Stromal cell of bone marrow (primary cell): ENCODE measurements at regions not wholly inside any gene's neighbourhood (a gene's known extent, or its start where the extent isn't known, plus 50 kb on each side); places are given as distances from the start of the nearest gene placed in this dataset.

Source experiments
- DNase-seq: peaks from one replicate; pipeline ENCODE4 v3.0.0-alpha.2; 2012; ENCODE audit warnings: low read depth

DNA sequence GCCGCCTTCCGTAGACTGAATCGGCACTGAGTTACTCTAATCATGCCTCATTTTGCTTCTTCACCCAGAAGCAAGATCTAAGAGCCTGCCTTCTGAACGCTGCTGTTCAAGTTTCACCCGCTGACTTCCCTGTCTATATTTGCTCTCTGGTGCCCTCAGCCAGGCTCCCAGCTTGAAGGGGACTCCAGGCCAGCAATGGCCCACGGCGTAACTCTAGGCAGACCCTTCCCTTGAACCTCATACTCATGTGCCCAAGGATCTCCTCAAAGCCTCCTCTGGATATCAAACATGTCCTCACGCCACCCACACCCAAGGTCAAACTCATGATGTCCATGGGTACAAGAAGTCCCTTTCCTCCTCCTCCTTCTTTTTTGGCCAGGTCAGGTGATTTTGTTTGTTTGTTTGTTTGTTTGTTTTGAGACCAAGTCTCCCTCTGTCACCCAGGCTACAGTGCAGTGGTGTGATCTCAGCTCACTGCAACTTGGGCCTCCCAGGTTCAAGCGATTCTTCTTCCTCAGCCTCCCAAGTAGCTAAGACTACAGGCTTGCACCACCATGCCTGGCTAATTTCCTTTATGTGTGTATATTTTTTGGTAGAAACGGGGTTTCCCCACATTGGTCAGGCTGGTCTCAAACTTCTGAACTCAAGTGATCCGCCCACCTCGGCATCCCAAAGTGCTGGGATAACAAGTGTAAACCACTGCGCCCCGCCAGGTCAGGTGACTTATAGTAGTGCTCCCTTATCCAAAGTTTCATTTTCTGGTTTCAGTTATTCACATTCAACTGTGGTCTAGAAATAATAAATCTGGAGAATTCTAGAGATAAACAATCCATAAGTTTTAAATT lies 239.0 kb downstream of the SYK start:
- DNase-seq, result no peak

DNA sequence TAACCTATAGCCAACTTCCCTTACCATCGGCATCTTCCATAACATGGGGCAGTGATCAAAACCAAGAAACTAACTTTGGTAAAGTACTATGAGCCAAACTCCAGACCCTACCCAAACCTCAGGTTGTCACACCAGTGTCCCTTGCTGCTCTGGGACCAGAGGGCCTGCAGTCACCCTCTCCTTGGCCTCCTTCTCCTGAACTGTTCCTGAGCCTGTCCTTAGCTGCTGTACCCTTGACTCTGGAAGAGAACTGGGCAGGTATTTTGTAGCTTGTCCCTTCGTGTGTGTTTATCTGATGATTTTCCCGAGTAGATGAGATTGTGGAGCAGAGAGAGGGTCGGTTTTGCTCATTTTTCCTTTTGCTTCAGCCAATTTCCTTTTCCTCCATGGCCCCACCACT lies 240.4 kb downstream of the SYK start:
- DNase-seq, result no peak

DNA sequence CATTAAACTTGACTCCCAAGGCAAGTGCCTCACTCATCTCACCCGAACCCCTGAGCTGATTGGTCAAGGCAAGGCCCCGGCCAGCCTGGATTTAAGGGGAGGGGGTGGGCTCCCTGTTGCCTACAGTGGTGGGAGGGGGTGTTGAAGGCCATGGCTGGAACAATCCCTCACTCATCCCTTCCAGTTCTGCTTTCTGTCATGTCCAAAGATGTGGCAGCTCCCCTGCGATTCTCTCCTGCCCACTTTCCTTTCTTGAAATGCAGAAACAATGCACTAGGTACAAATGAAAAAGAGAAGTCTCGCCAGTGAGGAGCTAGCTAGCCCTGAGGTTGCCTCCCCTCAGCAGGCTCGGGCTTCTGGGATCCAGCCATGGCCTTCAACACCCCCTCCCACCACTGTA lies 240.9 kb downstream of the SYK start:
- no peak for DNase-seq

- DNase-seq, result no peak
Observed at GRCh38 chr9:91043056-91043810, 241.6 kb downstream of the SYK start.

GRCh38 chr9:91043811-91044175 lies 242.2 kb downstream of the SYK start:
- no peak for DNase-seq

DNA sequence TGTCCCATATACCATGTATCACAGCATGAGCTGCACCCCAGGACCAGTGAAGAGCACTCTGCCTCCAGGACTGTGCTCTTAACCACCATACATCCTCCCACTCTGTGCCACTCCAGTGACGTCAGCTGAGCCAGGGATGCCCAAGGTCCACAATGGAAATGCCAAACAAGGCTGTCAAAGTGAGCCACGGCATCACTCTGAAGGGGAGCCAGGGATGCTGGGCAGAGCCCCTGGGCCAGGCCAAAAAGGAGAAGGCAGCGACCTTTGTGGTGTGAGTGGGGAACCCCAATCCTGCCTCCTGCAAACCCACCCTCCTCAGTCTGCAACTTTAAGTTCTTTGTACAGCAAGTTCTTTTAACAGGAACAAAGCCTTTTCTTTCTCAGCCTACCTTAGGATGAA lies 242.7 kb downstream of the SYK start:
- DNase-seq, result no peak

DNA sequence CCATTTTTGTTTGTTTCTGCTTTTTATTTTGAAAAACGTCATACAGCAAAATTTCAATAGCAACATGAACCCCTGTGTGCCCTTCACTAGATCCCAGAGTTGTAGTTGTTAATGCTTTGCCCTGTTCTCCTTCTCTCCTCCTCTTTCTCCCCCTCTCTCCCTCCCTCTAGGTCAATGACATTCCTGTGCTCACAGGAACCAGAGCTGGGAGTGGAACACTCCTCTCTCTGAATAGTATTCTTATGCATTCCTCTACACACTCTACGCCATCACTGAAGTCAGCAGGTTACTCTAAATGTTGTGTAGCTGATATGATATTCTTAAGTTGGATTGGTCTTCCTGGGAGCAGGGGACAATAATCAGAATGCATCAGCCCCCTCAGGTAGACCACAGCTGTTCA lies 243.4 kb downstream of the SYK start:
- DNase-seq, result no peak

GRCh38 chr9:91047529-91047928 lies 245.9 kb downstream of the SYK start:
- DNase-seq, result no peak

- peak; percentile 87 for DNase-seq
Observed at GRCh38 chr9:91047993-91048607, 246.5 kb downstream of the SYK start.

DNA sequence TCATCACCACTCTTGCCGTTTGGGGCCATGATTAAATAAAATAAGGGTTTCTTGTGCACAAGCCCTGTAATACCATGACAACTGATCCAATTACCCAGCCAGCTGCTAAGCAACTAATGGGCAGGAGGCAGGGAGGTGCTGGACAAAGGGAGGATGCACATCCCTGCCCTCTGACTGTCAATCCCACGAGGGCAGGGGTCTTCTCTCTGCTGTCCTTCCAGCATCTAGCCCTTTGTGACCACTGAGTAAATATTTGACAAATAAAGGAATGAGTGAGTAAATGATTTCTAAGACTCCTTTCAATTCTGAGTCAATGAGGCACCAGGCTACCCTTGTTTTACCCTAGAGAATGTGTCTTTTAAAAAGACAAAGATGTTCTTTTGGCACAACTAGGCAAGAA lies 247.1 kb downstream of the SYK start:
- no peak for DNase-seq

- no peak for DNase-seq
Observed at GRCh38 chr9:91053824-91054223, 252.2 kb downstream of the SYK start.

DNA sequence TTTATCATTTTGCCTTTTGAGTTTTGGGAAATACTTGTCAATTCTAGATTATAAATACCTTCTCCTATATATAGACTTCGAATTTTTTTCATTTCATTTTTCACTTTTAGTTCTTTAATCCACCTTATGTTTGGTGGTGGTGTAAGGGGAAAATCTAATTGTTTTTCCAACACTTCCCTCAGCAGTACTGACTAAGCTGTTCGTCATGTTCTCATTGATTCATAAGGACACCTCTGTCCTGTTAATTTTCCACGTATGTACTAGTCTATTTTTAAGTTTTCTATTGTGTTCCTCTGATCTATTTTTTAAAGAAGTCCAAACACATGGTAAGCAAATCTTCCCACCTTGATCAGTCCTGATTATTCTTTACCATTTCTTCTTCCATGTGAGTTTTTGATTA lies 254.2 kb downstream of the SYK start:
- DNase-seq, result no peak

DNA sequence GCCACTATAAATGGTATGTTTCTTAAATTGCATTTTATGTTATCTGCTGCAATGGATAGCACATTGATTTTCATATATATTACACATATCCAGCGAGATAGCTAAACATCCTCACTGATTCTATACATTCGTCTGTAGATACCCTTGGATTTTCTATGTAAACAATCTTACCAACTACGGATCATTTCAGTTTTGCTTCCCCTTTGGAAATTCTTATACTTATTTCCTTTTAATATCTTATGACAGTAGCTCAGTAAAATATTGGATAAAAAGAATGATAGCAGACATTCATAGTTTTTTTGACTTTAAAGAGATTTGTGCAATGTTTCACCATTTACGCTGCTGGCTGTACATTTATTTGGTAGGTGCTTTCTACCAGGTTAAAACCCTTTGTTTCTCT lies 254.9 kb downstream of the SYK start:
- DNase-seq, result no peak

GRCh38 chr9:91056917-91057316 lies 255.3 kb downstream of the SYK start:
- DNase-seq, result no peak

DNA sequence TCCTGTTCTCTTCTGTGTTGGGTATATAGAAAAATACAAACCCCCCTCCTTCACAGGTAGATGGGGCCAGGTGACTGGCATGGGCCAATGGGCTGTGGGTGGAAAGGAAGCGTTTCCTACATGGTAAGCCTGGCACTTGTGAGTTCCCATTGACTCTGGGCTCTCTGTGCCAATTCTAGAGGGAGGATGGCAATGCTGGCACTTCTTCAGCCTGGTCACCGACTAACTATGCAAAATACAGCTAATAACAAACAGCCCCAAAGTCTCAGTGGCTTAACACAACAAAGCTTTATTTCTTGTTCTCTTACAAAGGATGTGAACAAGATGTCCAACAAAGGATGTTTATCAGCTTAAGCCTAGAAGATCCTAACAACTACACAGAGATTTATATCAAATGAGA lies 258.1 kb downstream of the SYK start:
- no peak for DNase-seq

DNA sequence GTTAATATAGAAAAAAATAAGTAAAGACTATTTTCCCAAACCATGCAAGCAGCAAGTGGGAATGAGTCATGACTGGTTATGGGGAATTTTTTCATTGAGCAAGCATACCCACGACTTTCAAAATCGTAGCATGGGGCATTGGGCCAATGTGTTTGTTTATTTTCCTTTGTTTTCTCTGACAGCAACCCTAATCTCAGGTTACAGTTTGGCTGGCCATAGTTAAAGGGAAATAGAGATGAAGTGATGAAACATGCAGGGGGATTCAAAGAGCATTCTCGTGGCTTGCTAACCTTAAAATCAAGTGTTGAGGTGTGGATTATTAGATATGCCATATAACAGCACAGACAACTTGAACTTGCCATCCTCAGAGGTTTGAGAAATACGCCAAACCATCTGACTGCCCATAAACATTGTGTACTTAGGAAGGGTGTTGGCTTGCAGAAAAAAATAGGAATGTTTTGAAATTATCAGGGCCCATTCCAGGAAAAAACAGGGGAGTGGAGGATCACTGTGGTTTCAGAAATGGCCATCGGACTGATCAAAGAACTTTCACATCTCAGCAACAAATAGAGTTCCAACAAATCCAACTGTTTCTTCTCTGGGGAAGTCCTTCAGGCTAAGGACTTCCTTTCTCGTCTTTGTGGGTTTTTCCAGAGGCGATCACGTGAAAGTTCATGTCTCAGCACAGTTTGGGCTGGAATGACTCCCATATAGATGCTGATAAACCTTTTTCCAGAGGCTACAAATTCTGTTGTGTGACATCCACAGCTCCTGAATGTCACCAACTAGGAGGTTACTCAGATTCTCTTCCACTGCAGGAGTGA lies 259.1 kb downstream of the SYK start:
- DNase-seq, result peak; percentile 98

GRCh38 chr9:91061506-91061905 lies 259.9 kb downstream of the SYK start:
- DNase-seq, result no peak

DNA sequence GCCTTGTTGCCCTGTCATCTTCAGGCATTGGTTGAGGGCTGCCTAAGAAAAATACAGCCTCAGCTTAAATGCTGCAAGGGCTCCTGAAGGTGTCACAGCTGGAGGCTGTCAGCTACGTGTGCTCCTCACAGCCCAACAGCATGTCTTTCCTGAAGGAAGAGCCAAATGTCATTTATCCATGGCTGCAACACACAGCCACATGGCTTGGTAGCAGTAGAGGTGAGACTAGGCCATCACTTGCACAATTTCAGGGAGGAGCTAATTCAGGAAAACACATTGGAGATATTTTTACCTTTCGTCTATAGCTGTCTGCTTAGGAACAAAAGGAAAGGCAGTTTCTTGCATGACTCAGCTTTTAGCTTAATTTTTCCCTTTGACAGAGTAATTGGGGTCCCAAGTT lies 260.7 kb downstream of the SYK start:
- DNase-seq, result no peak

- DNase-seq, result no peak
Observed at GRCh38 chr9:91063471-91063870, 261.9 kb downstream of the SYK start.

DNA sequence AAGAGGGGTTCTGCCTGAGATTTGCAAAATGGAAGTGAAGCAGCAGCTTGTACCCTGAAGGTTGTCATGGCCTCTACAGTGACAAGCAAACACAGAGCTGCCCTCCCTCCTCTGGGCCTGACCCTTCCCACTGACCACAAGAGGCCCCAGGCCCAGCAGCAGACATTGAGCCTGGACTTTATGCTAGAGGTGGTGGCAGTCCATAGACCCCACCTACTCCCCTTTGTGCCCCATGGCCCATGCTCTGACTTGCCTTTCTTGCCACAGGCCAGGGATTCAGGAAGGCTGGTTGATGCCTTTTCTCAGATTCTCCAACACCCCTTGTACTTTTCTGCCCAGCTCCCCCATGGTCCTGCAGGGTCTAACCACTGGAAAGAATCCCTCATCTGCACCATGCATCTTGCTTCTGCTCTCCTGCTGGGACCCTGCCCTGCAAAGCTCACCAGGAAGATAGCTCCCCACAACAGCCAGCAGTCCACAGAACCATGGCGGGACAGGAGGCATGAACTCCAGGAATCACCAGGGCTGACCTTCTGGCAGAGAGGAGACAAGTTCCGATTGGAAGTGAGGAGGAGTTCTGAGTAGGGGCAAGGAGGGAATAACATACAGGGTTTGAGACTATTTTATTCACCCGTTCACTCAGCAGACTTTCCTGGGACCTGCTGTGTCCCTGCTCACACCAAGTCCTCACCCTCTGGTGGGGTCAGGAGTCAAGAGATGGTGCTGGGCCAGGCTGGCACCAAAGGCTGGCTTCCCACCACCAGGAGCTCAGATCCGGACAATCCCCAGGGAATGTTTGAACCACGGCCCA lies 263.8 kb downstream of the SYK start:
- no peak for DNase-seq

DNA sequence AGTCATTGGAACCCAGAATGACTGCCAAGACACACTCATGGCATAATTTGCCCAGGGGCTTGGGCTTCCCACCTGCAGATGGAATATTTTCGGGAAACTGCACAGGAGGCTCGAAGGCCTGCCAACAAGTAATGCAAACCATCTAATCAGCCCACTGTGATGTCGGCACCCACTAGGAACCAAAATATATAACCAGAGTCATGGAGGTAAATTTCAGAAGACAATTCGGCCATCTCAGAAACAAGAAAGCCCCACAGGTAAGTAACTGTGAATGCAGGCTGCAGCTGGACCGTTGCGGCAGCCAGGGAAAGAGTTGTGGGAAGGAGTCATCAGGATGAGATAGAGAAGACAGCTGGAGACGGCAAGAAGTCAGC lies 264.4 kb downstream of the SYK start:
- DNase-seq, result no peak

DNA sequence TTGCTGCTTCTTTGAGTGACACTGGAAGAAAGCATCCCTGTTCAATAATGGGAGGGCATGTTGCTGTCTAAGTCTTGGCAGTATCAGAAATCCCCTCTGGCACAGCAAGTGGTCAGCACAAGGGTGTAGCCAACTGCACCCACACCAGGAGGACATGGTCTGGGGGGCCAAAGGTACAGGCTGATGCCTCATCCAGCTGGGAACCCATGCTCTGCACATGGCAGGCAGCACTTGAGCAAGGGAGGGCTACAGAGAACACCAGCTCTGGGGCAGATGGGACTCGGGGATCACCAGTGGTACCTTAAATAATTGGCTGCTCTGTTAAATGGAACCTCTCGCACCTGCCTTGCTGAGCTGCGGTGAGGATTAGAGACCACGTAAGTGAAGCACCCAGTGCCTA lies 265.2 kb downstream of the SYK start:
- no peak for DNase-seq
